ENCODE measurements at regions not wholly inside any gene's neighbourhood (a gene's known extent, or its start where the extent isn't known, plus 50 kb on each side); places are given as distances from the start of the nearest gene placed in this dataset.
"Not testable (repeated sequence)": the region's sequence is repeated elsewhere in the genome, so short reads cannot be mapped to it uniquely, and the experiment has no call there.

GRCh38 chr1:201644197-201644596, 105.3 kb downstream of the NAV1 start:
- no peak for DNase-seq (ENCODE audit: low read depth)
- no peak for TF ChIP-seq CTCF (conservative IDR thresholded peaks at IDR 0.05; ENCODE audit: low read depth, low read length)
- no peak overlapping the region for H3K4me3 ChIP-seq (ENCODE audit: low read length)

- DNase-seq (ENCODE audit: low read depth); H3K4me3 ChIP-seq (ENCODE audit: low read length): not testable (repeated sequence)
These were observed 106.1 kb downstream of the NAV1 start for GRCh38 chr1:201645000-201645399.

- H3K4me3 ChIP-seq (ENCODE audit: low read length), result no peak overlapping the region
- DNase-seq (ENCODE audit: low read depth), result no peak
- no peak for TF ChIP-seq CTCF (conservative IDR thresholded peaks at IDR 0.05; ENCODE audit: low read depth, low read length)
These were observed 107.0 kb downstream of the NAV1 start for GRCh38 chr1:201645956-201646355.

- DNase-seq (ENCODE audit: low read depth), result no peak
- no peak for TF ChIP-seq CTCF (conservative IDR thresholded peaks at IDR 0.05; ENCODE audit: low read depth, low read length)
- H3K4me3 ChIP-seq (ENCODE audit: low read length), result no peak overlapping the region
These were observed 107.6 kb downstream of the NAV1 start for GRCh38 chr1:201646411-201647022.

GRCh38 chr1:201647094-201647493, 108.2 kb downstream of the NAV1 start:
- no peak overlapping the region for H3K4me3 ChIP-seq (ENCODE audit: low read length)
- DNase-seq (ENCODE audit: low read depth), result no peak
- TF ChIP-seq CTCF (conservative IDR thresholded peaks at IDR 0.05; ENCODE audit: low read depth, low read length), result no peak

- peak overlapping the region; percentile 47 for H3K4me3 ChIP-seq (ENCODE audit: low read length)
- no peak for TF ChIP-seq CTCF (conservative IDR thresholded peaks at IDR 0.05; ENCODE audit: low read depth, low read length)
- DNase-seq (ENCODE audit: low read depth), result no peak
These were observed 108.8 kb downstream of the NAV1 start for GRCh38 chr1:201647722-201648065.

GRCh38 chr1:201648066-201648906, 109.4 kb downstream of the NAV1 start:
- TF ChIP-seq CTCF (conservative IDR thresholded peaks at IDR 0.05; ENCODE audit: low read depth, low read length), result no peak
- no peak for DNase-seq (ENCODE audit: low read depth)

More at GRCh38 chr1:201648066-201648906, 109.4 kb downstream of the NAV1 start:
- peak overlapping the region; percentile 59 for H3K4me3 ChIP-seq (ENCODE audit: low read length)
